Mammary epithelial cell (primary cell): ENCODE measurements at regions not wholly inside any gene's neighbourhood (a gene's known extent, or its start where the extent isn't known, plus 50 kb on each side); places are given as distances from the start of the nearest gene placed in this dataset.
"Not testable (repeated sequence)": the region's sequence is repeated elsewhere in the genome, so short reads cannot be mapped to it uniquely, and the experiment has no call there.

Experiments
- EZH2 ChIP-seq: IDR thresholded peaks from 2 replicates; pipeline ENCODE4 v1.6.1; 2012; ENCODE audit warnings: low read length, inconsistent platforms, borderline replicate concordance
- TF ChIP-seq, protein P1 (sequence below), 2 donors: IDR thresholded peaks in 1 of 2; conservative IDR thresholded peaks in 1 of 2; 2 replicates each; pipeline ENCODE4 v1.5.1; 2011 to 2012; ENCODE audit warnings: inconsistent platforms in 2 of 2, low read length in 2 of 2, mild to moderate bottlenecking in 2 of 2, control low read depth in 1 of 2, low read depth in 1 of 2; ENCODE audit not compliant: insufficient read depth in 1 of 2; ENCODE audit errors: extremely low read depth in 1 of 2

DNA sequence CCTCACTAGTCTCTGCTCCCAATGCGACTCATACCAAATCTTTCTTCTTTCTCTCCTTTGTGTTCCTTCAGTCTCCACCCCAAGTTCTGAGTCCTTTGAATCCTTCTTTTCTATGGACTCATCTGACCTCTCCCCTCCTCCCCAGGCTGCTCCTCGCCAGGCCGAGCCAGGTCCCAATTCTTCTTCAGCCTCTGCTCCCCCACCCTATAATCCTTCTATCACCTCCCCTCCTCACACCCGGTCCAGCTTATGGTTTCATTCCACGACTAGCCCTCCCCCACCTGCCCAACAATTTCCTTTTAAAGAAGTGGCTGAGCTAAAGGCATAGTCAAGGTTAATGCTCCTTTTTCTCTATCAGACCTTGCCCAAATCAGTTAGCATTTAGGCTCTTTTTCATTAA is 518.5 kb downstream of the MATN1 start:
- not testable (repeated sequence) for TF ChIP-seq EZH2
- TF ChIP-seq, protein P1, sequence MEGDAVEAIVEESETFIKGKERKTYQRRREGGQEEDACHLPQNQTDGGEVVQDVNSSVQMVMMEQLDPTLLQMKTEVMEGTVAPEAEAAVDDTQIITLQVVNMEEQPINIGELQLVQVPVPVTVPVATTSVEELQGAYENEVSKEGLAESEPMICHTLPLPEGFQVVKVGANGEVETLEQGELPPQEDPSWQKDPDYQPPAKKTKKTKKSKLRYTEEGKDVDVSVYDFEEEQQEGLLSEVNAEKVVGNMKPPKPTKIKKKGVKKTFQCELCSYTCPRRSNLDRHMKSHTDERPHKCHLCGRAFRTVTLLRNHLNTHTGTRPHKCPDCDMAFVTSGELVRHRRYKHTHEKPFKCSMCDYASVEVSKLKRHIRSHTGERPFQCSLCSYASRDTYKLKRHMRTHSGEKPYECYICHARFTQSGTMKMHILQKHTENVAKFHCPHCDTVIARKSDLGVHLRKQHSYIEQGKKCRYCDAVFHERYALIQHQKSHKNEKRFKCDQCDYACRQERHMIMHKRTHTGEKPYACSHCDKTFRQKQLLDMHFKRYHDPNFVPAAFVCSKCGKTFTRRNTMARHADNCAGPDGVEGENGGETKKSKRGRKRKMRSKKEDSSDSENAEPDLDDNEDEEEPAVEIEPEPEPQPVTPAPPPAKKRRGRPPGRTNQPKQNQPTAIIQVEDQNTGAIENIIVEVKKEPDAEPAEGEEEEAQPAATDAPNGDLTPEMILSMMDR (conservative IDR thresholded peaks at IDR 0.05 in 1 of 2, IDR thresholded peaks at IDR 0.05 in 1 of 2; ENCODE audit: extremely low read depth in 1 of 2, insufficient read depth in 1 of 2, low read depth in 1 of 2, low read length in 2 of 2): not testable (repeated sequence)
